ENCODE measurements at regions not wholly inside any gene's neighbourhood (a gene's known extent, or its start where the extent isn't known, plus 50 kb on each side); places are given as distances from the start of the nearest gene placed in this dataset.

- DNase-seq (ENCODE audit: low read depth in 2 of 2), result peak; percentile 47 to 54
- H3K9ac ChIP-seq (ENCODE audit: insufficient read depth, low read length), result no peak overlapping the region
- no peaks in the 10 kb centered on the region for H3K4me1 ChIP-seq (ENCODE audit: control insufficient read depth, extremely low read depth, insufficient read depth, low read length)
- no peak overlapping the region for H3K4me3 ChIP-seq (replicated peaks in 1 of 4; ENCODE audit: control extremely low read depth in 1 of 4, insufficient read depth in 1 of 4, low read depth in 3 of 4, low read length in 4 of 4)
- H3K27me3 ChIP-seq (ENCODE audit: control insufficient read depth, insufficient read depth, low read length), result no peaks in the 10 kb centered on the region
- no peaks in the 10 kb centered on the region for H3K9me3 ChIP-seq (ENCODE audit: control insufficient read depth, insufficient read depth, low read depth, low read length)
- H4K20me1 ChIP-seq (ENCODE audit: control insufficient read depth, extremely low read depth, insufficient read depth, low read length), result no peaks in the 10 kb centered on the region
- no peaks in the 10 kb centered on the region for H3K36me3 ChIP-seq (ENCODE audit: control insufficient read depth, insufficient read depth, low read length)
- no peak overlapping the region for H3K4me2 ChIP-seq (ENCODE audit: extremely low read depth, insufficient read depth, low read length)
- H3K27ac ChIP-seq (ENCODE audit: insufficient read depth, low read length), result no peak overlapping the region
- no peaks in the 10 kb centered on the region for H3K79me2 ChIP-seq (ENCODE audit: control insufficient read depth, insufficient read depth, low read length)
- no peak overlapping the region for H2AFZ ChIP-seq (ENCODE audit: low read length)
- TF ChIP-seq CTCF (conservative IDR thresholded peaks at IDR 0.05 in 1 of 2, IDR thresholded peaks at IDR 0.05 in 1 of 2; ENCODE audit: low read depth in 1 of 2, low read length in 2 of 2) (no peak), EZH2 (IDR thresholded peaks at IDR 0.05; ENCODE audit: low read length, missing control alignments) (no peak)
These were observed 189.8 kb upstream of the PRICKLE1 start for GRCh38 chr12:42779186-42779859.

DNA sequence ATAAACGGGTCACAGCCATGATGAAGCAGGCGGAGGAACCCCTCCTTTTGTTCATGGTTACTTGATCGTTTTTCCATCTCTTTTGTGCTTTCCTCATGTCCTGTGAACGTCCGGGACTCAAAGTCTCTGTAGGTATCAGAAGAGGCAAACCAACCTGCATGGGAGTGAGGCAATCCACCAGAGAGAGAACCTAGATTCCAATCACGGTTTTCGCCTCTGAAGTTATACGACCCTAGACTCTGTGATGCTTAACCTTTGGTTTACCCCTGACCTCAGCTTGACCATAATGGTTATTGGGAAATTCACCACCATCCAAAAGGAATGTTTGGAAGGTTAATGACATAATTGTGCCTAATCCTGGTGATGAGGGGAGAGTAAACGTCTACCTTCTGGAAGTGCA, 186.8 kb upstream of the PRICKLE1 start:
- no peak overlapping the region for H3K4me3 ChIP-seq (replicated peaks in 1 of 4; ENCODE audit: control extremely low read depth in 1 of 4, insufficient read depth in 1 of 4, low read depth in 3 of 4, low read length in 4 of 4)
- no peak overlapping the region for H2AFZ ChIP-seq (ENCODE audit: low read length)
- H3K9me3 ChIP-seq (ENCODE audit: control insufficient read depth, insufficient read depth, low read depth, low read length), result no peaks in the 10 kb centered on the region
- no peak for DNase-seq (ENCODE audit: low read depth in 2 of 2)
- TF ChIP-seq CTCF (conservative IDR thresholded peaks at IDR 0.05 in 1 of 2, IDR thresholded peaks at IDR 0.05 in 1 of 2; ENCODE audit: low read depth in 1 of 2, low read length in 2 of 2) (no peak), EZH2 (IDR thresholded peaks at IDR 0.05; ENCODE audit: low read length, missing control alignments) (no peak)
- no peaks in the 10 kb centered on the region for H4K20me1 ChIP-seq (ENCODE audit: control insufficient read depth, extremely low read depth, insufficient read depth, low read length)
- no peaks in the 10 kb centered on the region for H3K27me3 ChIP-seq (ENCODE audit: control insufficient read depth, insufficient read depth, low read length)
- H3K4me2 ChIP-seq (ENCODE audit: extremely low read depth, insufficient read depth, low read length), result no peak overlapping the region
- no peaks in the 10 kb centered on the region for H3K36me3 ChIP-seq (ENCODE audit: control insufficient read depth, insufficient read depth, low read length)
- H3K27ac ChIP-seq (ENCODE audit: insufficient read depth, low read length), result no peak overlapping the region
- H3K9ac ChIP-seq (ENCODE audit: insufficient read depth, low read length), result no peak overlapping the region
- H3K4me1 ChIP-seq (ENCODE audit: control insufficient read depth, extremely low read depth, insufficient read depth, low read length), result no peaks in the 10 kb centered on the region
- no peaks in the 10 kb centered on the region for H3K79me2 ChIP-seq (ENCODE audit: control insufficient read depth, insufficient read depth, low read length)

- Histone ChIP-seq H3K27ac (ENCODE audit: insufficient read depth, low read length) (no peak overlapping the region), H3K27me3 (ENCODE audit: control insufficient read depth, insufficient read depth, low read length) (no peaks in the 10 kb centered on the region), H3K79me2 (ENCODE audit: control insufficient read depth, insufficient read depth, low read length) (no peaks in the 10 kb centered on the region), H3K4me2 (ENCODE audit: extremely low read depth, insufficient read depth, low read length) (no peak overlapping the region), H3K4me1 (ENCODE audit: control insufficient read depth, extremely low read depth, insufficient read depth, low read length) (no peaks in the 10 kb centered on the region), H3K9ac (ENCODE audit: insufficient read depth, low read length) (no peak overlapping the region), H3K9me3 (ENCODE audit: control insufficient read depth, insufficient read depth, low read depth, low read length) (no peaks in the 10 kb centered on the region), H3K4me3 (replicated peaks in 1 of 4; ENCODE audit: control extremely low read depth in 1 of 4, insufficient read depth in 1 of 4, low read depth in 3 of 4, low read length in 4 of 4) (no peak overlapping the region), H2AFZ (ENCODE audit: low read length) (no peak overlapping the region), H4K20me1 (ENCODE audit: control insufficient read depth, extremely low read depth, insufficient read depth, low read length) (no peaks in the 10 kb centered on the region), H3K36me3 (ENCODE audit: control insufficient read depth, insufficient read depth, low read length) (no peaks in the 10 kb centered on the region)
- DNase-seq (ENCODE audit: low read depth in 2 of 2), result no peak
- TF ChIP-seq EZH2 (IDR thresholded peaks at IDR 0.05; ENCODE audit: low read length, missing control alignments) (no peak), CTCF (conservative IDR thresholded peaks at IDR 0.05 in 1 of 2, IDR thresholded peaks at IDR 0.05 in 1 of 2; ENCODE audit: low read depth in 1 of 2, low read length in 2 of 2) (no peak)
These were observed 184.7 kb upstream of the PRICKLE1 start for GRCh38 chr12:42774238-42774637.

Measured in fibroblast of lung (primary cell).